ENCODE measurements at regions not wholly inside any gene's neighbourhood (a gene's known extent, or its start where the extent isn't known, plus 50 kb on each side); places are given as distances from the start of the nearest gene placed in this dataset.
"Not testable (repeated sequence)": the region's sequence is repeated elsewhere in the genome, so short reads cannot be mapped to it uniquely, and the experiment has no call there.

GRCh38 chr4:173735049-173735448, 205.0 kb upstream of the HAND2 start:
- Histone ChIP-seq H3K4me1 (ENCODE audit: control insufficient read depth, insufficient read depth, low read length) (no peaks in the 10 kb centered on the region), H3K4me3 (ENCODE audit: low read depth, low read length) (no peak overlapping the region), H3K9me3 (ENCODE audit: control insufficient read depth, insufficient read depth, low read length) (no peaks in the 10 kb centered on the region), H3K27ac (ENCODE audit: low read depth, low read length) (no peak overlapping the region), H3K36me3 (ENCODE audit: control insufficient read depth, insufficient read depth, low read length) (no peaks in the 10 kb centered on the region), H3K27me3 (ENCODE audit: control insufficient read depth, insufficient read depth, low read length) (no peaks in the 10 kb centered on the region)
- DNase-seq (ENCODE audit: low read depth in 4 of 6, low spot score in 6 of 6) = peak in 1 of 6 donors; percentile 5
- WGBS (ENCODE audit: insufficient coverage) = 100% methylated on average over 1 of the region's 3 CpGs

- DNase-seq (ENCODE audit: low read depth in 4 of 6, low spot score in 6 of 6) = no peak
- no peaks in the 10 kb centered on the region for H3K4me1 ChIP-seq (ENCODE audit: control insufficient read depth, insufficient read depth, low read length)
- no CpG with 5 or more reads among the region's 1 CpG for WGBS (ENCODE audit: insufficient coverage)
Observed at GRCh38 chr4:173731257-173731656, 201.2 kb upstream of the HAND2 start.

GRCh38 chr4:173722075-173722474, 192.0 kb upstream of the HAND2 start:
- no peak for DNase-seq (ENCODE audit: low read depth in 4 of 6, low spot score in 6 of 6)
- no peaks in the 10 kb centered on the region for H3K36me3 ChIP-seq (ENCODE audit: control insufficient read depth, insufficient read depth, low read length)
- H3K27ac ChIP-seq (ENCODE audit: low read depth, low read length) = no peak overlapping the region
- no peaks in the 10 kb centered on the region for H3K4me1 ChIP-seq (ENCODE audit: control insufficient read depth, insufficient read depth, low read length)
- no peaks in the 10 kb centered on the region for H3K27me3 ChIP-seq (ENCODE audit: control insufficient read depth, insufficient read depth, low read length)
- WGBS (ENCODE audit: insufficient coverage) = 80% methylated on average over 1 of the region's 1 CpG
- H3K4me3 ChIP-seq (ENCODE audit: low read depth, low read length) = no peak overlapping the region
- H3K9me3 ChIP-seq (ENCODE audit: control insufficient read depth, insufficient read depth, low read length) = peaks cover 3% of the 10 kb centered on the region

More at GRCh38 chr4:173731257-173731656, 201.2 kb upstream of the HAND2 start:
- H3K9me3 ChIP-seq (ENCODE audit: control insufficient read depth, insufficient read depth, low read length) = no peaks in the 10 kb centered on the region
- H3K27ac ChIP-seq (ENCODE audit: low read depth, low read length) = no peak overlapping the region
- H3K36me3 ChIP-seq (ENCODE audit: control insufficient read depth, insufficient read depth, low read length) = no peaks in the 10 kb centered on the region
- H3K4me3 ChIP-seq (ENCODE audit: low read depth, low read length) = no peak overlapping the region
- no peaks in the 10 kb centered on the region for H3K27me3 ChIP-seq (ENCODE audit: control insufficient read depth, insufficient read depth, low read length)

GRCh38 chr4:173718504-173718903, 188.5 kb upstream of the HAND2 start:
- not testable (repeated sequence) for H3K27me3 ChIP-seq (ENCODE audit: control insufficient read depth, insufficient read depth, low read length); H3K9me3 ChIP-seq (ENCODE audit: control insufficient read depth, insufficient read depth, low read length); H3K4me1 ChIP-seq (ENCODE audit: control insufficient read depth, insufficient read depth, low read length); H3K36me3 ChIP-seq (ENCODE audit: control insufficient read depth, insufficient read depth, low read length); H3K27ac ChIP-seq (ENCODE audit: low read depth, low read length); H3K4me3 ChIP-seq (ENCODE audit: low read depth, low read length); DNase-seq (ENCODE audit: low read depth in 4 of 6, low spot score in 6 of 6)
- WGBS (ENCODE audit: insufficient coverage) = no CpG with 5 or more reads among the region's 1 CpG

- no peak for DNase-seq (ENCODE audit: low read depth in 4 of 6, low spot score in 6 of 6)
- H3K36me3 ChIP-seq (ENCODE audit: control insufficient read depth, insufficient read depth, low read length) = no peaks in the 10 kb centered on the region
- H3K9me3 ChIP-seq (ENCODE audit: control insufficient read depth, insufficient read depth, low read length) = peaks cover 3% of the 10 kb centered on the region
- H3K27ac ChIP-seq (ENCODE audit: low read depth, low read length) = no peak overlapping the region
- H3K27me3 ChIP-seq (ENCODE audit: control insufficient read depth, insufficient read depth, low read length) = no peaks in the 10 kb centered on the region
- H3K4me1 ChIP-seq (ENCODE audit: control insufficient read depth, insufficient read depth, low read length) = no peaks in the 10 kb centered on the region
- H3K4me3 ChIP-seq (ENCODE audit: low read depth, low read length) = no peak overlapping the region
- WGBS (ENCODE audit: insufficient coverage) = 90% methylated on average over 10 of the region's 10 CpGs
Observed at GRCh38 chr4:173717581-173717980, 187.6 kb upstream of the HAND2 start.

- DNase-seq (ENCODE audit: low read depth in 4 of 6, low spot score in 6 of 6) = peak in 1 of 6 donors; percentile 18
- WGBS (ENCODE audit: insufficient coverage) = 72% methylated on average over 4 of the region's 5 CpGs
Observed at GRCh38 chr4:173714456-173714855, 184.4 kb upstream of the HAND2 start.

GRCh38 chr4:173713026-173713425, 183.0 kb upstream of the HAND2 start:
- DNase-seq (ENCODE audit: low read depth in 4 of 6, low spot score in 6 of 6) = peak in 1 of 6 donors; percentile 18
- H3K36me3 ChIP-seq (ENCODE audit: control insufficient read depth, insufficient read depth, low read length) = no peaks in the 10 kb centered on the region
- 100% methylated on average over 1 of the region's 5 CpGs for WGBS (ENCODE audit: insufficient coverage)
- H3K4me3 ChIP-seq (ENCODE audit: low read depth, low read length) = no peak overlapping the region
- no peaks in the 10 kb centered on the region for H3K27me3 ChIP-seq (ENCODE audit: control insufficient read depth, insufficient read depth, low read length)
- H3K4me1 ChIP-seq (ENCODE audit: control insufficient read depth, insufficient read depth, low read length) = no peaks in the 10 kb centered on the region
- H3K9me3 ChIP-seq (ENCODE audit: control insufficient read depth, insufficient read depth, low read length) = peaks cover 3% of the 10 kb centered on the region
- no peak overlapping the region for H3K27ac ChIP-seq (ENCODE audit: low read depth, low read length)

More at GRCh38 chr4:173714456-173714855, 184.4 kb upstream of the HAND2 start:
- no peaks in the 10 kb centered on the region for H3K36me3 ChIP-seq (ENCODE audit: control insufficient read depth, insufficient read depth, low read length)
- no peak overlapping the region for H3K27ac ChIP-seq (ENCODE audit: low read depth, low read length)
- H3K4me1 ChIP-seq (ENCODE audit: control insufficient read depth, insufficient read depth, low read length) = no peaks in the 10 kb centered on the region
- H3K4me3 ChIP-seq (ENCODE audit: low read depth, low read length) = no peak overlapping the region
- H3K9me3 ChIP-seq (ENCODE audit: control insufficient read depth, insufficient read depth, low read length) = peaks cover 3% of the 10 kb centered on the region
- no peaks in the 10 kb centered on the region for H3K27me3 ChIP-seq (ENCODE audit: control insufficient read depth, insufficient read depth, low read length)

- no peaks in the 10 kb centered on the region for H3K27me3 ChIP-seq (ENCODE audit: control insufficient read depth, insufficient read depth, low read length)
- no CpG with 5 or more reads among the region's 2 CpGs for WGBS (ENCODE audit: insufficient coverage)
- H3K27ac ChIP-seq (ENCODE audit: low read depth, low read length) = no peak overlapping the region
- H3K9me3 ChIP-seq (ENCODE audit: control insufficient read depth, insufficient read depth, low read length) = no peaks in the 10 kb centered on the region
- H3K36me3 ChIP-seq (ENCODE audit: control insufficient read depth, insufficient read depth, low read length) = no peaks in the 10 kb centered on the region
- no peak for DNase-seq (ENCODE audit: low read depth in 4 of 6, low spot score in 6 of 6)
- H3K4me3 ChIP-seq (ENCODE audit: low read depth, low read length) = no peak overlapping the region
- no peaks in the 10 kb centered on the region for H3K4me1 ChIP-seq (ENCODE audit: control insufficient read depth, insufficient read depth, low read length)
Observed at GRCh38 chr4:173707658-173708419, 177.8 kb upstream of the HAND2 start.

- H3K4me3 ChIP-seq (ENCODE audit: low read depth, low read length) = no peak overlapping the region
- 86% methylated on average over 7 of the region's 9 CpGs for WGBS (ENCODE audit: insufficient coverage)
Observed at GRCh38 chr4:173704201-173704600, 174.2 kb upstream of the HAND2 start.

GRCh38 chr4:173703021-173703420, 173.0 kb upstream of the HAND2 start:
- H3K36me3 ChIP-seq (ENCODE audit: control insufficient read depth, insufficient read depth, low read length) = no peaks in the 10 kb centered on the region
- WGBS (ENCODE audit: insufficient coverage) = no CpG with 5 or more reads among the region's 4 CpGs
- no peak overlapping the region for H3K27ac ChIP-seq (ENCODE audit: low read depth, low read length)
- H3K4me1 ChIP-seq (ENCODE audit: control insufficient read depth, insufficient read depth, low read length) = no peaks in the 10 kb centered on the region
- H3K9me3 ChIP-seq (ENCODE audit: control insufficient read depth, insufficient read depth, low read length) = no peaks in the 10 kb centered on the region
- no peaks in the 10 kb centered on the region for H3K27me3 ChIP-seq (ENCODE audit: control insufficient read depth, insufficient read depth, low read length)
- peak in 1 of 6 donors; percentile 70 for DNase-seq (ENCODE audit: low read depth in 4 of 6, low spot score in 6 of 6)
- no peak overlapping the region for H3K4me3 ChIP-seq (ENCODE audit: low read depth, low read length)

More at GRCh38 chr4:173704201-173704600, 174.2 kb upstream of the HAND2 start:
- Histone ChIP-seq H3K27ac (ENCODE audit: low read depth, low read length) (no peak overlapping the region), H3K4me1 (ENCODE audit: control insufficient read depth, insufficient read depth, low read length) (no peaks in the 10 kb centered on the region), H3K36me3 (ENCODE audit: control insufficient read depth, insufficient read depth, low read length) (no peaks in the 10 kb centered on the region), H3K27me3 (ENCODE audit: control insufficient read depth, insufficient read depth, low read length) (no peaks in the 10 kb centered on the region), H3K9me3 (ENCODE audit: control insufficient read depth, insufficient read depth, low read length) (no peaks in the 10 kb centered on the region)
- DNase-seq (ENCODE audit: low read depth in 4 of 6, low spot score in 6 of 6) = peak in 1 of 6 donors; percentile 83
